ENCODE measurements at regions not wholly inside any gene's neighbourhood (a gene's known extent, or its start where the extent isn't known, plus 50 kb on each side); places are given as distances from the start of the nearest gene placed in this dataset.

DNA sequence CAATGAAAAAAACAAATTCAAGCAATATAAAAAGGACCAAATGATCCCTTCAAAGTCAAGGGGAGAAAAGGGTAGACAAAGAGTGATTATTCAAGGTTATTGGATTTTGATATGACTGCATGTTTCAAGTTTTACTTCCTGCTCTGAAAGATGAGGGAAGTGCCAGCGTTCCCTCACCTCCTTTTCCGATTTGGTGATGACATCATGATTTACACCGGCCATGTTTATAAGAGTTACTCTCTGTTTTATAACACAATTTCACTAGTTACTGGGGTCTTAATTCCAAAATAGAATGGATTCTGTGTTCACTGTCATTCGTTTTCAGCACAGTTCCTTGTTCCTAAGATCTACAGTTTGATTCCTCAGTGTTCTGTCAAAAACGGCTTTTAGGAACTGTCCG, 60.5 kb upstream of the CPXM2 start:
- intact Hi-C loops (cut with micrococcal nuclease): no loop called here
- RAD21 ChIA-PET (ENCODE audit: low non-redundant PET in 1 of 2, low total read pairs in 2 of 2, uncharacterized antibody in 2 of 2, unreplicated experiment in 2 of 2): no interaction called here
- H2AFZ ChIP-seq (ENCODE audit: low read depth, low read length, poor library complexity, severe bottlenecking): no peak overlapping the region
- H3K27me3 ChIP-seq (ENCODE audit: insufficient read depth, low read length): peaks cover 33% of the 10 kb centered on the region; the same call in 1 of the 2 replicates
- BruUV-seq (replicated peaks): no TSS peak
- no peaks in the 10 kb centered on the region for H3K36me3 ChIP-seq (ENCODE audit: control insufficient read depth in 1 of 2, insufficient read depth in 2 of 2, low read length in 2 of 2)
- no peaks in the 10 kb centered on the region for H3K9me2 ChIP-seq (ENCODE audit: insufficient read depth)
- H3K9me3 ChIP-seq (ENCODE audit: control insufficient read depth in 1 of 2, insufficient read depth in 1 of 2, low read depth in 1 of 2, low read length in 2 of 2): no peaks in the 10 kb centered on the region
- no peak for TF ChIP-seq CEBPB (IDR thresholded peaks at IDR 0.05; ENCODE audit: low read depth)
- TF ChIP-seq, protein P1, sequence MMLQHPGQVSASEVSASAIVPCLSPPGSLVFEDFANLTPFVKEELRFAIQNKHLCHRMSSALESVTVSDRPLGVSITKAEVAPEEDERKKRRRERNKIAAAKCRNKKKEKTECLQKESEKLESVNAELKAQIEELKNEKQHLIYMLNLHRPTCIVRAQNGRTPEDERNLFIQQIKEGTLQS (IDR thresholded peaks at IDR 0.05): no peak
- TF ChIP-seq, protein P2, sequence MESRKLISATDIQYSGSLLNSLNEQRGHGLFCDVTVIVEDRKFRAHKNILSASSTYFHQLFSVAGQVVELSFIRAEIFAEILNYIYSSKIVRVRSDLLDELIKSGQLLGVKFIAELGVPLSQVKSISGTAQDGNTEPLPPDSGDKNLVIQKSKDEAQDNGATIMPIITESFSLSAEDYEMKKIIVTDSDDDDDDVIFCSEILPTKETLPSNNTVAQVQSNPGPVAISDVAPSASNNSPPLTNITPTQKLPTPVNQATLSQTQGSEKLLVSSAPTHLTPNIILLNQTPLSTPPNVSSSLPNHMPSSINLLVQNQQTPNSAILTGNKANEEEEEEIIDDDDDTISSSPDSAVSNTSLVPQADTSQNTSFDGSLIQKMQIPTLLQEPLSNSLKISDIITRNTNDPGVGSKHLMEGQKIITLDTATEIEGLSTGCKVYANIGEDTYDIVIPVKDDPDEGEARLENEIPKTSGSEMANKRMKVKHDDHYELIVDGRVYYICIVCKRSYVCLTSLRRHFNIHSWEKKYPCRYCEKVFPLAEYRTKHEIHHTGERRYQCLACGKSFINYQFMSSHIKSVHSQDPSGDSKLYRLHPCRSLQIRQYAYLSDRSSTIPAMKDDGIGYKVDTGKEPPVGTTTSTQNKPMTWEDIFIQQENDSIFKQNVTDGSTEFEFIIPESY (IDR thresholded peaks at IDR 0.05; ENCODE audit: extremely low read depth, insufficient replicate concordance, low read length): no peak
- no peak for TF ChIP-seq CBX3 (IDR thresholded peaks at IDR 0.05; ENCODE audit: low read depth)
- TF ChIP-seq, protein P3, sequence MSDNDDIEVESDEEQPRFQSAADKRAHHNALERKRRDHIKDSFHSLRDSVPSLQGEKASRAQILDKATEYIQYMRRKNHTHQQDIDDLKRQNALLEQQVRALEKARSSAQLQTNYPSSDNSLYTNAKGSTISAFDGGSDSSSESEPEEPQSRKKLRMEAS (IDR thresholded peaks at IDR 0.05): no peak
- no peak for TF ChIP-seq ZFX (IDR thresholded peaks at IDR 0.05)
- no peak for TF ChIP-seq ZNF274 (IDR thresholded peaks at IDR 0.05; ENCODE audit: low read depth, low read length)
- no peak for TF ChIP-seq TCF7L2 (IDR thresholded peaks at IDR 0.05; ENCODE audit: borderline replicate concordance, extremely low read depth, insufficient read depth, insufficient read length)
- TF ChIP-seq ELF1 (IDR thresholded peaks at IDR 0.05; ENCODE audit: borderline replicate concordance, low read depth): no peak
- TF ChIP-seq FOSL1 (IDR thresholded peaks at IDR 0.05; ENCODE audit: low read depth): no peak
- TF ChIP-seq, protein P4, sequence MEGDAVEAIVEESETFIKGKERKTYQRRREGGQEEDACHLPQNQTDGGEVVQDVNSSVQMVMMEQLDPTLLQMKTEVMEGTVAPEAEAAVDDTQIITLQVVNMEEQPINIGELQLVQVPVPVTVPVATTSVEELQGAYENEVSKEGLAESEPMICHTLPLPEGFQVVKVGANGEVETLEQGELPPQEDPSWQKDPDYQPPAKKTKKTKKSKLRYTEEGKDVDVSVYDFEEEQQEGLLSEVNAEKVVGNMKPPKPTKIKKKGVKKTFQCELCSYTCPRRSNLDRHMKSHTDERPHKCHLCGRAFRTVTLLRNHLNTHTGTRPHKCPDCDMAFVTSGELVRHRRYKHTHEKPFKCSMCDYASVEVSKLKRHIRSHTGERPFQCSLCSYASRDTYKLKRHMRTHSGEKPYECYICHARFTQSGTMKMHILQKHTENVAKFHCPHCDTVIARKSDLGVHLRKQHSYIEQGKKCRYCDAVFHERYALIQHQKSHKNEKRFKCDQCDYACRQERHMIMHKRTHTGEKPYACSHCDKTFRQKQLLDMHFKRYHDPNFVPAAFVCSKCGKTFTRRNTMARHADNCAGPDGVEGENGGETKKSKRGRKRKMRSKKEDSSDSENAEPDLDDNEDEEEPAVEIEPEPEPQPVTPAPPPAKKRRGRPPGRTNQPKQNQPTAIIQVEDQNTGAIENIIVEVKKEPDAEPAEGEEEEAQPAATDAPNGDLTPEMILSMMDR (IDR thresholded peaks at IDR 0.05 in 2 of 3, conservative IDR thresholded peaks at IDR 0.05 in 1 of 3; ENCODE audit: borderline replicate concordance in 1 of 3, insufficient read depth in 1 of 3, low read depth in 2 of 3, low read length in 2 of 3): no peak
- TF ChIP-seq POLR2AphosphoS5 (IDR thresholded peaks at IDR 0.05; ENCODE audit: low read depth, low read length): no peak
- peaks cover 0 to 5% of the 10 kb centered on the region in 2 experiments; a peak in 3 of 4 replicates for H3K4me1 ChIP-seq (ENCODE audit: control insufficient read depth in 1 of 2, insufficient read depth in 2 of 2, low read length in 2 of 2)
- CTCF ChIA-PET: interaction anchor here (0.7 kb wide), 1 partner anchor 378 kb away, joined by 3 read pairs; no protein-coding TSS in a partner anchor
- no peaks in the 10 kb centered on the region for H4K20me1 ChIP-seq (ENCODE audit: insufficient read depth)
- H3K4me3 ChIP-seq (replicated peaks in 1 of 2; ENCODE audit: low read depth in 1 of 2, low read length in 2 of 2): no peak overlapping the region
- no peak overlapping the region for H3K4me2 ChIP-seq (ENCODE audit: low read length)
- DNase-seq (ENCODE audit: low read depth, low spot score): no peak
- POLR2A ChIA-PET: no interaction called here
- no peak overlapping the region for H3K9ac ChIP-seq (ENCODE audit: low read length)
- H3K79me2 ChIP-seq (ENCODE audit: insufficient read depth, low read length): no peaks in the 10 kb centered on the region
- H3K27ac ChIP-seq (ENCODE audit: low read depth, low read length): no peak overlapping the region
- ATAC-seq: no peak

Measured in HCT116 (cell line).